GM12878 (cell line): ENCODE measurements at regions not wholly inside any gene's neighbourhood (a gene's known extent, or its start where the extent isn't known, plus 50 kb on each side); places are given as distances from the start of the nearest gene placed in this dataset.

Experiments
- ATAC-seq: fragments of 200-7000 bp; cut with Tn5 transposase; 3 replicates; pipeline ENCODE4 v1.9.1; 2020; ENCODE audit warnings: mild to moderate bottlenecking, moderate library complexity
- BruUV-seq: library from RNA; stranded (reverse); fragments of 400-500 nt; replicated peaks from 2 replicates; lab custom pipeline; 2021; lab: Mats Ljungman, UMichigan
- CTCF ChIA-PET: fragments of 300-600 bp; sonication (Branson Sonifier 250); formaldehyde crosslinking; extraction: SDS; loops from one replicate; lab custom pipeline; 2021; ENCODE audit warnings: inconsistent platforms; lab: Yijun Ruan, JAX
- POLR2A ChIA-PET: fragments of 350-600 bp; formaldehyde crosslinking; extraction: SDS; loops from one replicate; lab custom pipeline; 2021; ENCODE audit warnings: inconsistent platforms; lab: Charles Lee
- RAD21 ChIA-PET: fragments of 300-600 bp; sonication (Branson Sonifier 250); formaldehyde crosslinking; loops from one replicate; lab custom pipeline; 2023; ENCODE audit warnings: antibody characterized with exemption; ENCODE audit not compliant: unreplicated experiment; lab: Charles Lee
- SMC1A ChIA-PET: fragments of 300-600 bp; sonication (Branson Sonifier 250); formaldehyde crosslinking; loops from one replicate; lab custom pipeline; 2023; ENCODE audit not compliant: unreplicated experiment, uncharacterized antibody; lab: Charles Lee
- DNase-seq: peaks from one replicate; pipeline ENCODE4 v3.0.0-alpha.2; 2011; ENCODE audit warnings: low read depth, low spot score
- FAIRE-seq: peaks from 3 replicates; lab custom pipeline; 2011; peaks lifted over from hg19 to GRCh38; lab: Jason Lieb, UNC
- H2AFZ ChIP-seq: 2 replicates; pipeline ENCODE4 v1.6.0; 2011; ENCODE audit warnings: low read depth, low read length, control low read depth; ENCODE audit not compliant: control insufficient read depth
- H3K27ac ChIP-seq: 2 replicates; pipeline ENCODE4 v1.5.1; 2011; ENCODE audit warnings: control low read depth; ENCODE audit not compliant: control insufficient read depth, insufficient read depth
- H3K27me3 ChIP-seq, 2 experiments: replicated peaks in 1 of 2; 2 replicates each; pipeline versions ENCODE4 v1.6.0 to v1.6.1; 2011; ENCODE audit warnings: low read length in 1 of 2; ENCODE audit not compliant: control insufficient read depth in 2 of 2, insufficient read depth in 2 of 2
- H3K36me3 ChIP-seq, 2 experiments: 2 replicates each; pipeline ENCODE4 v1.5.1; 2011; ENCODE audit warnings: low read length in 1 of 2; ENCODE audit not compliant: control insufficient read depth in 2 of 2, insufficient read depth in 2 of 2
- H3K4me1 ChIP-seq: 2 replicates; pipeline ENCODE4 v1.6.1; 2011; ENCODE audit warnings: mild to moderate bottlenecking, low read length, moderate library complexity, mixed read lengths; ENCODE audit not compliant: control insufficient read depth, insufficient read depth
- H3K4me2 ChIP-seq: 2 replicates; pipeline ENCODE4 v1.6.0; 2011; ENCODE audit warnings: control low read depth; ENCODE audit not compliant: control insufficient read depth, insufficient read depth
- H3K4me3 ChIP-seq: fragments of 200-600 bp; sonication (generic); 2 replicates; pipeline ENCODE4 v1.5.1; 2016
- H3K79me2 ChIP-seq: 2 replicates; pipeline ENCODE4 v1.6.0; 2011; ENCODE audit warnings: low read length; ENCODE audit not compliant: control insufficient read depth, insufficient read depth
- H3K9ac ChIP-seq: 2 replicates; pipeline ENCODE4 v1.8.0; 2011; ENCODE audit warnings: low read length, control low read depth, mixed read lengths; ENCODE audit not compliant: control insufficient read depth, insufficient read depth
- H3K9me3 ChIP-seq: replicated peaks from 3 replicates; pipeline ENCODE4 v1.5.1; 2011; ENCODE audit warnings: mild to moderate bottlenecking, low read length; ENCODE audit not compliant: control insufficient read depth, insufficient read depth
- H4K20me1 ChIP-seq: 2 replicates; pipeline ENCODE4 v1.6.0; 2011; ENCODE audit not compliant: control insufficient read depth, insufficient read depth
- BHLHE40 ChIP-seq, 2 experiments: fragments of 450-650 bp in 1 of 2; IDR thresholded peaks; 2 replicates each; pipeline ENCODE4 v1.6.1; 2011 to 2017; ENCODE audit warnings: low read depth in 2 of 2, borderline replicate concordance in 1 of 2, improper control_type of control experiment in 1 of 2, low read length in 1 of 2, mild to moderate bottlenecking in 1 of 2
- GABPA ChIP-seq: IDR thresholded peaks from 2 replicates; pipeline ENCODE4 v1.6.1; 2014; ENCODE audit warnings: antibody characterized with exemption, low read depth, mild to moderate bottlenecking, inconsistent platforms
- IKZF2 ChIP-seq, 2 experiments: fragments of 450-650 bp; IDR thresholded peaks; 2 replicates each; pipeline ENCODE4 v1.6.1; 2017; ENCODE audit warnings: mild to moderate bottlenecking in 2 of 2, moderate library complexity in 2 of 2
- IRF4 ChIP-seq: IDR thresholded peaks from 2 replicates; pipeline ENCODE4 v1.6.1; 2011; ENCODE audit warnings: low read depth, low read length
- NFIC ChIP-seq: IDR thresholded peaks from 2 replicates; pipeline ENCODE4 v1.6.1; 2012; ENCODE audit warnings: low read depth, mild to moderate bottlenecking, inconsistent platforms, low read length, moderate library complexity
- NR2F1 ChIP-seq: fragments of 450-650 bp; conservative IDR thresholded peaks from 2 replicates; pipeline ENCODE4 v1.6.1; 2017; ENCODE audit warnings: mild to moderate bottlenecking
- NRF1 ChIP-seq: conservative IDR thresholded peaks from 2 replicates; pipeline ENCODE4 v1.6.1; 2011; ENCODE audit warnings: mild to moderate bottlenecking, low read depth, low read length, improper control_type of control experiment
- POLR2AphosphoS2 ChIP-seq: IDR thresholded peaks from 2 replicates; pipeline ENCODE4 v1.6.1; 2011; ENCODE audit warnings: low read depth, mild to moderate bottlenecking, low read length, improper control_type of control experiment, moderate library complexity
- SPI1 ChIP-seq: IDR thresholded peaks from 2 replicates; pipeline ENCODE4 v1.6.1; 2011; ENCODE audit warnings: low read depth, mild to moderate bottlenecking, low read length, moderate library complexity, borderline replicate concordance; ENCODE audit not compliant: insufficient read depth
- STAT3 ChIP-seq: IDR thresholded peaks from 2 replicates; pipeline ENCODE4 v1.6.1; 2011; ENCODE audit warnings: low read depth, low read length, improper control_type of control experiment
- ZBTB11 ChIP-seq: fragments of 450-650 bp; formaldehyde crosslinking; IDR thresholded peaks from 2 replicates; pipeline ENCODE4 v1.5.0; 2022; ENCODE audit warnings: mild to moderate bottlenecking, missing genetic modification characterization
- WGBS: methylation state at CpG from one replicate; pipeline ENCODE4 v1.1.6; 2016; ENCODE audit warnings: low lambda C conversion rate; ENCODE audit not compliant: insufficient replicate concordance, insufficient coverage; ENCODE audit errors: missing lambda C conversion rate; 5-methylcytosine and 5-hydroxymethylcytosine counted together
- in situ Hi-C: fragments of 300-500 bp; cut with MboI; formaldehyde crosslinking; loops from 9 replicates; pipeline ENCODE4 v1.14.3; 2018; ENCODE audit warnings: mixed read lengths
- intact Hi-C: fragments of 100-400 bp; cut with micrococcal nuclease; formaldehyde crosslinking; loops from one replicate; pipeline ENCODE4 v1.14.2; 2022; ENCODE audit not compliant: unreplicated experiment

GRCh38 chr14:71654810-71655209 lies 277.4 kb upstream of the RGS6 start:
- Histone ChIP-seq H3K9ac (no peak overlapping the region), H3K9me3 (peaks cover 7% of the 10 kb centered on the region), H3K4me2 (no peak overlapping the region), H3K4me1 (peaks cover 3% of the 10 kb centered on the region; the same call in 1 of the 2 replicates), H3K27me3 (no peaks in the 10 kb centered on the region), H2AFZ (no peak overlapping the region), H4K20me1 (no peaks in the 10 kb centered on the region), H3K36me3 (peaks cover 0 to 4% of the 10 kb centered on the region in 2 experiments), H3K4me3 (no peak overlapping the region), H3K27ac (no peak overlapping the region), H3K79me2 (no peaks in the 10 kb centered on the region)
- TF ChIP-seq NRF1 (no peak), ZBTB11 (CRISPR knock-in tag) (no peak), IKZF2 (IDR thresholded peaks at IDR 0.05) (no peak), SPI1 (no peak), IRF4 (no peak), GABPA (no peak), NR2F1 (no peak), NFIC (no peak), STAT3 (no peak), POLR2AphosphoS2 (no peak), BHLHE40 (IDR thresholded peaks at IDR 0.05; ENCODE audit: borderline replicate concordance in 1 of 2, low read depth in 2 of 2, low read length in 1 of 2) (no peak)
- no TSS peak for BruUV-seq
- in situ Hi-C loops (no loop called here), intact Hi-C loops (no loop called here)
- FAIRE-seq: no peak
- no peak for DNase-seq
- no peak for ATAC-seq
- ChIA-PET POLR2A (interaction anchor here (1.0 to 1.2 kb wide), 2 partner anchors 16 to 59 kb away, joined by 3 read pairs; no protein-coding TSS in a partner anchor), SMC1A (interaction anchor here (0.7 to 1.7 kb wide), 4 partner anchors 12 to 332 kb away, joined by 3 to 6 read pairs (median 4); no protein-coding TSS in a partner anchor), RAD21 (no interaction called here), CTCF (interaction anchor here (1.2 kb wide), 1 partner anchor 12 kb away, joined by 3 read pairs; no protein-coding TSS in a partner anchor)
- 87% methylated on average over 3 of the region's 3 CpGs for WGBS
